ENCODE measurements at regions not wholly inside any gene's neighbourhood (a gene's known extent, or its start where the extent isn't known, plus 50 kb on each side); places are given as distances from the start of the nearest gene placed in this dataset.

DNA sequence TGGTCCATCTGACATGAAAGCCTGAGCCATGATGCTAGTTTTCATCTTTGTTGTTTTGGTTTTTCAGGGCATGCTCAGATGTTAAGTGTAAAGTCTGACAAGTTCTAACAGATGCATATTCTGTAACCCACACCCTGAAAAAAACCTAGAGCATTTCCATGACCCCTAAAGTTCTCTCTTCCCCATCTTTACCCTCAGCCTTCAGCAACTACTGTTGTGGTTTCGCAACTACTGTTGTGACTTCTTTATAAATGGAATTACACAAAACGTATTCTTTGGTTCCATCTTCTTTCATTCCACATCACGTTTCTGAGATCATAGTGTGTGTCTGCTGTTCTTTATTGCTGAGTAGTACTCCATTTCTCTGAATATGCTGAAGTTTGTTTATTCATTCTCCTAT, 65.1 kb upstream of the LDLRAD3 start:
- no peaks in the 10 kb centered on the region for H3K27me3 ChIP-seq
- DNase-seq: no peak
- H3K9me3 ChIP-seq: no peaks in the 10 kb centered on the region
- no peak overlapping the region for H3K4me3 ChIP-seq
- in situ Hi-C loops (cut with MboI; ENCODE audit: low sequenced_read_pairs in 4 of 4) (no loop called here), intact Hi-C loops (cut with DNase I; ENCODE audit: low total_unique reads) (no loop called here)
- ATAC-seq: no peak
- no peaks in the 10 kb centered on the region for H3K36me3 ChIP-seq
- no peak overlapping the region for H3K27ac ChIP-seq
- no peaks in the 10 kb centered on the region for H3K4me1 ChIP-seq
- no peak for TF ChIP-seq POLR2A (IDR thresholded peaks at IDR 0.05)
- TF ChIP-seq, protein P1, sequence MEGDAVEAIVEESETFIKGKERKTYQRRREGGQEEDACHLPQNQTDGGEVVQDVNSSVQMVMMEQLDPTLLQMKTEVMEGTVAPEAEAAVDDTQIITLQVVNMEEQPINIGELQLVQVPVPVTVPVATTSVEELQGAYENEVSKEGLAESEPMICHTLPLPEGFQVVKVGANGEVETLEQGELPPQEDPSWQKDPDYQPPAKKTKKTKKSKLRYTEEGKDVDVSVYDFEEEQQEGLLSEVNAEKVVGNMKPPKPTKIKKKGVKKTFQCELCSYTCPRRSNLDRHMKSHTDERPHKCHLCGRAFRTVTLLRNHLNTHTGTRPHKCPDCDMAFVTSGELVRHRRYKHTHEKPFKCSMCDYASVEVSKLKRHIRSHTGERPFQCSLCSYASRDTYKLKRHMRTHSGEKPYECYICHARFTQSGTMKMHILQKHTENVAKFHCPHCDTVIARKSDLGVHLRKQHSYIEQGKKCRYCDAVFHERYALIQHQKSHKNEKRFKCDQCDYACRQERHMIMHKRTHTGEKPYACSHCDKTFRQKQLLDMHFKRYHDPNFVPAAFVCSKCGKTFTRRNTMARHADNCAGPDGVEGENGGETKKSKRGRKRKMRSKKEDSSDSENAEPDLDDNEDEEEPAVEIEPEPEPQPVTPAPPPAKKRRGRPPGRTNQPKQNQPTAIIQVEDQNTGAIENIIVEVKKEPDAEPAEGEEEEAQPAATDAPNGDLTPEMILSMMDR (IDR thresholded peaks at IDR 0.05 in 4 of 5, conservative IDR thresholded peaks at IDR 0.05 in 1 of 5): no peak

DNA sequence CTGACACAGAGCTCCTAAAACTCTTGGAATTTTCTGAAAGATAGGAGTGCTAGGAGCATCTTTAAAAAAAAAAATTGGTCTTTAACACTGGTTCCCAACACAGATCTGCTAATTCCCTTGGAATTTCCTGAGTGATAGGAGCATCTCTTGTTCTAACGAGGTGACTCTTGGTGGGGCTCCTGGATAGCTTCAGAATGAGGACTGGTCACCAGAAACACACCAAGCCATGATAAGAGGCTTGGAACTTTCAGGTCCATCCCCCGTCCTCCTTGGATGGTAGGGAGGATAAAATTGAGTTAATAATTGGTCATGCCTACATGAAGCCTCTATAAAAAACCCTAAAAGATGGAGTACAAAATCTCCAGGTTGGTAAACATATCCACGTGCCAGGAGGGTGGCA, 64.5 kb upstream of the LDLRAD3 start:
- no peaks in the 10 kb centered on the region for H3K27me3 ChIP-seq
- H3K9me3 ChIP-seq: no peaks in the 10 kb centered on the region
- DNase-seq (no peak), ATAC-seq (no peak)
- H3K4me3 ChIP-seq: no peak overlapping the region
- H3K27ac ChIP-seq: no peak overlapping the region
- in situ Hi-C loops (cut with MboI; ENCODE audit: low sequenced_read_pairs in 4 of 4) (no loop called here), intact Hi-C loops (cut with DNase I; ENCODE audit: low total_unique reads) (no loop called here)
- TF ChIP-seq POLR2A (IDR thresholded peaks at IDR 0.05): no peak
- TF ChIP-seq, protein P1 (IDR thresholded peaks at IDR 0.05 in 4 of 5, conservative IDR thresholded peaks at IDR 0.05 in 1 of 5): no peak
- no peaks in the 10 kb centered on the region for H3K4me1 ChIP-seq
- H3K36me3 ChIP-seq: no peaks in the 10 kb centered on the region

DNA sequence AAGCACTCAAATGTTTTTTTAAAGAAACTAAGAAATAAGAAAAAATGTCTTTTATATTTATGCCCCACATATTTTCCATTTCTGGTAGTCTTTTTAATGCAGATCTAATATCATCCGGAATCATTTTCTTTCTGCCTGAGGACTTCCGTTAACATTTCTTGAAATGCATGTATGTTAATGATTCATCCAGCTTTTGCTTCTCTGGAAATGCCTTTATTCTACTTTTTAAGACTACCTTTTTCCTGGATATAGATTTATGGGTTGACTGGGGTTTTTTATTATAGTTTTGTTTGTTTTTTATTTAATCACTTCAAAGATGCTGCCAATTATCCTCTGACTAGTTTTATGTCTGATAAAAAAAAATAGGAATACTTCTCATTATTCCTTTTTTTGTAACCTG, 57.1 kb upstream of the LDLRAD3 start:
- in situ Hi-C loops (cut with MboI; ENCODE audit: low sequenced_read_pairs in 4 of 4): no loop called here
- no peak for TF ChIP-seq POLR2A (IDR thresholded peaks at IDR 0.05)
- TF ChIP-seq, protein P1 (IDR thresholded peaks at IDR 0.05 in 4 of 5, conservative IDR thresholded peaks at IDR 0.05 in 1 of 5): no peak
- intact Hi-C loops (cut with DNase I; ENCODE audit: low total_unique reads): no loop called here
- DNase-seq (no peak), ATAC-seq (no peak)
- Histone ChIP-seq H3K36me3 (no peaks in the 10 kb centered on the region), H3K27ac (no peak overlapping the region), H3K9me3 (no peaks in the 10 kb centered on the region), H3K27me3 (no peaks in the 10 kb centered on the region), H3K4me3 (no peak overlapping the region), H3K4me1 (no peaks in the 10 kb centered on the region)

DNA sequence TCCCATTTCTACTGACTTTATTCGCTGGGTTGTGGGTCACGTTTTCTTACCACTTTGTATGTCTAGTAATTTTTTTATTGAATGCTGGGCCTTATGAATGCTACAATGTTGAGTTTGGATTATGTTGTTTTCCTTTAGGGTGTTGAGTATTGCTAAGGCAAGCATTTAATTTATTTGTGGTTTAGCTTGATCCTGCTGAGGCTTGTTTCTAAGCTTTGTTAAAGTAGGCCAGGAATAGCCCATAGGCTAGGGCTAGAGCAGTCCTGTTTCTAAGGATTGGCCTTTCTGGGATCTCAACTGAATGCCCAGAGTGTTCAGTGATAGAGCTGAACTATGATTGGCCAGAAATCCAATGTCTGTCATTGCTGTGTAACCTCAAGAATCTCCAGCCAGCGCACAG, 56.1 kb upstream of the LDLRAD3 start:
- no peaks in the 10 kb centered on the region for H3K4me1 ChIP-seq
- no peak overlapping the region for H3K4me3 ChIP-seq
- no peaks in the 10 kb centered on the region for H3K36me3 ChIP-seq
- no peaks in the 10 kb centered on the region for H3K9me3 ChIP-seq
- H3K27ac ChIP-seq: no peak overlapping the region
- DNase-seq: no peak
- no peaks in the 10 kb centered on the region for H3K27me3 ChIP-seq
- in situ Hi-C loops (cut with MboI; ENCODE audit: low sequenced_read_pairs in 4 of 4): no loop called here
- no peak for ATAC-seq
- TF ChIP-seq POLR2A (IDR thresholded peaks at IDR 0.05): no peak
- TF ChIP-seq, protein P1 (IDR thresholded peaks at IDR 0.05 in 4 of 5, conservative IDR thresholded peaks at IDR 0.05 in 1 of 5): no peak
- intact Hi-C loops (cut with DNase I; ENCODE audit: low total_unique reads): no loop called here

DNA sequence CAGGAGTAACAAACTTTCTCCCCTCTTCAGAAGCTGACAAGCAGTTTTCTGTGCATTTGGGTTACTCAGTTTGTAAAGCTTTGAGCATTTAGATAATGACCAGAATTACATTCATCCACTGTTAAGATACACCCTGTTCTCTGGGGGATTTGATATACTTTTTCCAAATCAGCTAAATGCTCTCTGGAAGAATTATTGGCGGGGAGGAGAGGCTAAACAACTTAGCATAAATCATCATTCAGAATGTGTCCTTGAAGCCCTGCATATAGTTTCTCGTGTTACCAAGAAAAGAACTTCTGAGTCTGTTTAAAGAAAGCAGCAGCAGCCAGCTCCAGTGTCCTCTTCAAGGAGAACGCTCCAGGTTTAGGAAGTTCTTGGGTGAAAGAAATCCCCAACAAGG, 54.9 kb upstream of the LDLRAD3 start:
- intact Hi-C loops (cut with DNase I; ENCODE audit: low total_unique reads): no loop called here
- Histone ChIP-seq H3K27me3 (no peaks in the 10 kb centered on the region), H3K9me3 (no peaks in the 10 kb centered on the region), H3K4me3 (no peak overlapping the region), H3K4me1 (peaks cover 0 to 2% of the 10 kb centered on the region in 2 donors), H3K27ac (no peak overlapping the region), H3K36me3 (no peaks in the 10 kb centered on the region)
- no peak for ATAC-seq
- TF ChIP-seq POLR2A (IDR thresholded peaks at IDR 0.05): no peak
- TF ChIP-seq, protein P1 (IDR thresholded peaks at IDR 0.05 in 4 of 5, conservative IDR thresholded peaks at IDR 0.05 in 1 of 5): no peak
- no peak for DNase-seq
- in situ Hi-C loops (cut with MboI; ENCODE audit: low sequenced_read_pairs in 4 of 4): no loop called here
